Sigmoid colon (tissue), 4 donors: ENCODE measurements at regions not wholly inside any gene's neighbourhood (a gene's known extent, or its start where the extent isn't known, plus 50 kb on each side); places are given as distances from the start of the nearest gene placed in this dataset.

Experiments
- CTCF ChIP-seq, 4 experiments: fragments of 450-650 bp in 3 of 4; fragments of 200-600 bp in 1 of 4; IDR thresholded peaks; one replicate each; pipeline ENCODE4 v1.5.1; 2016 to 2019; ENCODE audit warnings: antibody characterized with exemption in 4 of 4, mild to moderate bottlenecking in 3 of 4, moderate library complexity in 2 of 4
- POLR2A ChIP-seq, 2 donors: fragments of 450-650 bp; IDR thresholded peaks; one replicate each; pipeline ENCODE4 v1.6.1; 2016; ENCODE audit warnings: antibody characterized with exemption in 2 of 2, mild to moderate bottlenecking in 2 of 2, moderate library complexity in 2 of 2
- POLR2AphosphoS5 ChIP-seq, 4 donors: sonication (generic); formaldehyde crosslinking; IDR thresholded peaks; one replicate each; pipeline ENCODE4 v1.6.1; 2017; ENCODE audit warnings: antibody characterized with exemption in 4 of 4

GRCh38 chr3:140816372-140817195, 125.1 kb upstream of the SLC25A36 start:
- TF ChIP-seq CTCF (IDR thresholded peaks at IDR 0.05) (no peak), POLR2A (IDR thresholded peaks at IDR 0.05) (no peak), POLR2AphosphoS5 (IDR thresholded peaks at IDR 0.05) (no peak)
